GM12892 (cell line): ENCODE measurements at regions not wholly inside any gene's neighbourhood (a gene's known extent, or its start where the extent isn't known, plus 50 kb on each side); places are given as distances from the start of the nearest gene placed in this dataset.

ENCODE experiments used
- POLR2A ChIP-seq: IDR thresholded peaks from 2 replicates; pipeline ENCODE4 v1.6.1; 2011; ENCODE audit warnings: low read depth, low read length, control low read depth
- POLR2AphosphoS5 ChIP-seq: IDR thresholded peaks from 2 replicates; pipeline ENCODE4 v1.6.1; 2011; ENCODE audit warnings: low read depth, low read length, control low read depth
- TAF1 ChIP-seq: IDR thresholded peaks from 2 replicates; pipeline ENCODE4 v1.6.1; 2011; ENCODE audit warnings: low read depth, mild to moderate bottlenecking, control low read depth, low read length, borderline replicate concordance

DNA sequence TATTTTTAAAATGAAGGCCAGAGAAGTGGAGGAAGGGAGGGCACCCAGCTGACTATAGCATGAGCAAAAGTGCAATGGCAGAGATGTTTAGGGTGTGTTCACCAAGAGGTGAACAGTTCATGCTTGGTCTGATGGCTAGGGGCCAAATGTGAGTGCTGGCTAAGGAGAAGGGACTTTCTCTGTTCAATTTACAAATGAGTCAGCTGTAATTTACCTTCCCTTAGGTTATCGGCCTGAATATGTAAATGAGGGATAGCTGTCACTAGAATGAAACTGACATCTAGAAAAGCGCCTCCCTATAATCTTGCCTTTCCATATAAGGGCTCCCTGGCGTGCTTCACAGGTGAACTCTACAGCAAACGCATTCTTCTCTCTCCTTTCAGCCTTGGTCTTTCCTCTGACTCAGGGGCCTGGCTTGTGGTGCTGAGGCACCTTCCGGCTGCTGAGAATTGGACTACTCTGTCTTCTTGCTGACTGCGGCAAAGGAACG is 114.7 kb upstream of the BACH2 start:
- TF ChIP-seq POLR2A (no peak), TAF1 (no peak), POLR2AphosphoS5 (peak; percentile 38; the same call in 1 of the 2 replicates)
